GM12878 (cell line): ENCODE measurements at regions not wholly inside any gene's neighbourhood (a gene's known extent, or its start where the extent isn't known, plus 50 kb on each side); places are given as distances from the start of the nearest gene placed in this dataset.

Source experiments
- ATAC-seq: fragments of 200-7000 bp; cut with Tn5 transposase; 3 replicates; pipeline ENCODE4 v1.9.1; 2020; ENCODE audit warnings: mild to moderate bottlenecking, moderate library complexity
- BruUV-seq: library from RNA; stranded (reverse); fragments of 400-500 nt; replicated peaks from 2 replicates; lab custom pipeline; 2021; lab: Mats Ljungman, UMichigan
- CTCF ChIA-PET: fragments of 300-600 bp; sonication (Branson Sonifier 250); formaldehyde crosslinking; extraction: SDS; loops from one replicate; lab custom pipeline; 2021; ENCODE audit warnings: inconsistent platforms; lab: Yijun Ruan, JAX
- POLR2A ChIA-PET: fragments of 350-600 bp; formaldehyde crosslinking; extraction: SDS; loops from one replicate; lab custom pipeline; 2021; ENCODE audit warnings: inconsistent platforms; lab: Charles Lee
- RAD21 ChIA-PET: fragments of 300-600 bp; sonication (Branson Sonifier 250); formaldehyde crosslinking; loops from one replicate; lab custom pipeline; 2023; ENCODE audit warnings: antibody characterized with exemption; ENCODE audit not compliant: unreplicated experiment; lab: Charles Lee
- SMC1A ChIA-PET: fragments of 300-600 bp; sonication (Branson Sonifier 250); formaldehyde crosslinking; loops from one replicate; lab custom pipeline; 2023; ENCODE audit not compliant: unreplicated experiment, uncharacterized antibody; lab: Charles Lee
- DNase-seq: peaks from one replicate; pipeline ENCODE4 v3.0.0-alpha.2; 2011; ENCODE audit warnings: low read depth, low spot score
- FAIRE-seq: peaks from 3 replicates; lab custom pipeline; 2011; peaks lifted over from hg19 to GRCh38; lab: Jason Lieb, UNC
- H2AFZ ChIP-seq: 2 replicates; pipeline ENCODE4 v1.6.0; 2011; ENCODE audit warnings: low read depth, low read length, control low read depth; ENCODE audit not compliant: control insufficient read depth
- H3K27ac ChIP-seq: 2 replicates; pipeline ENCODE4 v1.5.1; 2011; ENCODE audit warnings: control low read depth; ENCODE audit not compliant: control insufficient read depth, insufficient read depth
- H3K27me3 ChIP-seq, 2 experiments: replicated peaks in 1 of 2; 2 replicates each; pipeline versions ENCODE4 v1.6.0 to v1.6.1; 2011; ENCODE audit warnings: low read length in 1 of 2; ENCODE audit not compliant: control insufficient read depth in 2 of 2, insufficient read depth in 2 of 2
- H3K36me3 ChIP-seq, 2 experiments: 2 replicates each; pipeline ENCODE4 v1.5.1; 2011; ENCODE audit warnings: low read length in 1 of 2; ENCODE audit not compliant: control insufficient read depth in 2 of 2, insufficient read depth in 2 of 2
- H3K4me1 ChIP-seq: 2 replicates; pipeline ENCODE4 v1.6.1; 2011; ENCODE audit warnings: mild to moderate bottlenecking, low read length, moderate library complexity, mixed read lengths; ENCODE audit not compliant: control insufficient read depth, insufficient read depth
- H3K4me2 ChIP-seq: 2 replicates; pipeline ENCODE4 v1.6.0; 2011; ENCODE audit warnings: control low read depth; ENCODE audit not compliant: control insufficient read depth, insufficient read depth
- H3K4me3 ChIP-seq: fragments of 200-600 bp; sonication (generic); 2 replicates; pipeline ENCODE4 v1.5.1; 2016
- H3K79me2 ChIP-seq: 2 replicates; pipeline ENCODE4 v1.6.0; 2011; ENCODE audit warnings: low read length; ENCODE audit not compliant: control insufficient read depth, insufficient read depth
- H3K9ac ChIP-seq: 2 replicates; pipeline ENCODE4 v1.8.0; 2011; ENCODE audit warnings: low read length, control low read depth, mixed read lengths; ENCODE audit not compliant: control insufficient read depth, insufficient read depth
- H3K9me3 ChIP-seq: replicated peaks from 3 replicates; pipeline ENCODE4 v1.5.1; 2011; ENCODE audit warnings: mild to moderate bottlenecking, low read length; ENCODE audit not compliant: control insufficient read depth, insufficient read depth
- H4K20me1 ChIP-seq: 2 replicates; pipeline ENCODE4 v1.6.0; 2011; ENCODE audit not compliant: control insufficient read depth, insufficient read depth
- CBX3 ChIP-seq: fragments of 200-600 bp; sonication (generic); IDR thresholded peaks from 2 replicates; pipeline ENCODE4 v1.6.1; 2016; ENCODE audit warnings: low read depth, borderline replicate concordance
- CBX5 ChIP-seq: sonication (generic); IDR thresholded peaks from 2 replicates; pipeline ENCODE4 v1.6.1; 2016; ENCODE audit warnings: low read depth, moderate library complexity, mild to moderate bottlenecking, inconsistent platforms
- JUNB ChIP-seq: IDR thresholded peaks from 2 replicates; pipeline ENCODE4 v1.6.1; 2016; ENCODE audit warnings: antibody characterized with exemption, mild to moderate bottlenecking
- MTA3 ChIP-seq: IDR thresholded peaks from 2 replicates; pipeline ENCODE4 v1.6.1; 2012; ENCODE audit warnings: low read length, inconsistent platforms, borderline replicate concordance
- MYB ChIP-seq: fragments of 150-350 bp; IDR thresholded peaks from 2 replicates; pipeline ENCODE4 v1.6.1; 2014; ENCODE audit warnings: mild to moderate bottlenecking, low read depth, low read length, borderline replicate concordance
- NR2C1 ChIP-seq: fragments of 450-650 bp; IDR thresholded peaks from 2 replicates; pipeline ENCODE4 v1.6.1; 2017; ENCODE audit warnings: antibody characterized with exemption, mild to moderate bottlenecking, moderate library complexity
- NRF1 ChIP-seq: conservative IDR thresholded peaks from 2 replicates; pipeline ENCODE4 v1.6.1; 2011; ENCODE audit warnings: mild to moderate bottlenecking, low read depth, low read length, improper control_type of control experiment
- RB1 ChIP-seq: fragments of 450-650 bp; formaldehyde crosslinking; IDR thresholded peaks from 2 replicates; pipeline ENCODE4 v1.6.1; 2017; ENCODE audit warnings: mild to moderate bottlenecking, borderline replicate concordance
- SMAD1 ChIP-seq: fragments of 450-650 bp; IDR thresholded peaks from 2 replicates; pipeline ENCODE4 v1.6.1; 2018; ENCODE audit warnings: mild to moderate bottlenecking, low read depth; ENCODE audit not compliant: partially characterized antibody
- SMAD5 ChIP-seq: IDR thresholded peaks from 2 replicates; pipeline ENCODE4 v1.6.1; 2016; ENCODE audit warnings: antibody characterized with exemption, low read depth
- SUZ12 ChIP-seq: fragments of 200-600 bp; sonication (generic); IDR thresholded peaks from one replicate; pipeline ENCODE4 v1.6.1; 2018; ENCODE audit warnings: antibody characterized with exemption, mild to moderate bottlenecking; ENCODE audit not compliant: unreplicated experiment
- WGBS: methylation state at CpG from one replicate; pipeline ENCODE4 v1.1.6; 2016; ENCODE audit warnings: low lambda C conversion rate; ENCODE audit not compliant: insufficient replicate concordance, insufficient coverage; ENCODE audit errors: missing lambda C conversion rate; 5-methylcytosine and 5-hydroxymethylcytosine counted together
- in situ Hi-C: fragments of 300-500 bp; cut with MboI; formaldehyde crosslinking; loops from 9 replicates; pipeline ENCODE4 v1.14.3; 2018; ENCODE audit warnings: mixed read lengths
- intact Hi-C: fragments of 100-400 bp; cut with micrococcal nuclease; formaldehyde crosslinking; loops from one replicate; pipeline ENCODE4 v1.14.2; 2022; ENCODE audit not compliant: unreplicated experiment

- SMC1A ChIA-PET = no interaction called here
- Histone ChIP-seq H3K4me3 (no peak overlapping the region), H3K27ac (no peak overlapping the region), H4K20me1 (no peaks in the 10 kb centered on the region), H3K9ac (no peak overlapping the region), H3K9me3 (no peaks in the 10 kb centered on the region), H3K4me1 (no peaks in the 10 kb centered on the region), H3K36me3 (no peaks in the 10 kb centered on the region), H3K27me3 (no peaks in the 10 kb centered on the region; a peak in 1 of 4 replicates), H3K79me2 (no peaks in the 10 kb centered on the region), H3K4me2 (no peak overlapping the region)
- CTCF ChIA-PET = interaction anchor here (2.4 kb wide), 1 partner anchor 15 kb away, joined by 10 read pairs; no protein-coding TSS in a partner anchor
- POLR2A ChIA-PET = no interaction called here
- FAIRE-seq (no peak), DNase-seq (no peak), ATAC-seq (no peak)
- RAD21 ChIA-PET = interaction anchor here (1.0 to 1.4 kb wide), 2 partner anchors 15 to 247 kb away, joined by 3 to 4 read pairs; partner anchors contain the start of gene UBL3
- 40% methylated on average over 5 of the region's 5 CpGs for WGBS
- in situ Hi-C loops (no loop called here), intact Hi-C loops (no loop called here)
- TF ChIP-seq SUZ12 (no peak), RB1 (no peak), CBX3 (no peak), NRF1 (no peak), JUNB (no peak), SMAD1 (no peak), MTA3 (no peak), SMAD5 (no peak), CBX5 (no peak), MYB (no peak), NR2C1 (no peak)
- TF ChIP-seq, all 136 proteins: peak for 0
- H2AFZ ChIP-seq = no peak overlapping the region
- BruUV-seq = no TSS peak
These were observed 209.7 kb downstream of the KATNAL1 start for GRCh38 chr13:30097701-30098100.
